PC-3 (cell line): ENCODE measurements at regions not wholly inside any gene's neighbourhood (a gene's known extent, or its start where the extent isn't known, plus 50 kb on each side); places are given as distances from the start of the nearest gene placed in this dataset.

ENCODE experiments used
- EZH2 ChIP-seq: fragments of 300-600 bp; sonication (generic); IDR thresholded peaks from one replicate; pipeline ENCODE4 v1.6.1; 2017; ENCODE audit warnings: antibody characterized with exemption, mild to moderate bottlenecking, low read length; ENCODE audit not compliant: unreplicated experiment
- TF ChIP-seq, protein P1 (sequence below): fragments of 300-600 bp; sonication (generic); conservative IDR thresholded peaks from 2 replicates; pipeline ENCODE4 v1.5.1; 2017; ENCODE audit warnings: antibody characterized with exemption, low read depth, mild to moderate bottlenecking, low read length

DNA sequence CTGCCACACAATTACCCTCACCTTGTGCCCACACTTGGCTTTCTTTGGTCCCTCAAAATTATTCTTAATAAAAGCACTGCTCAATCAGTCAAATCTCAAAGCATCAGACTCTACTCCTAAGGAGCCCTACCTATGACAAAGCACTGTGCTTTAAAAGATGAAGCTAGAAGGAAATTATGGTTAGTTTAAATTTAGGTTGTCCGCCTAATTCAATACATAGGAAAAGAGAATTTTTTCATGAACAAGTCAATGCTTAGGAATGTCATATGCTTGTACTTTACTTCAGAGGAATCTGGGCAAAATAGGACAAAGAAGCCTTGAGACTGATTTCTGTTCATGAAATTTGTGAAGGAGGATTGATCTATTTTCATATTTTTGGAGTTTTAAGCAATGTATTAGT, 726.4 kb upstream of the CDH2 start:
- TF ChIP-seq, protein P1, sequence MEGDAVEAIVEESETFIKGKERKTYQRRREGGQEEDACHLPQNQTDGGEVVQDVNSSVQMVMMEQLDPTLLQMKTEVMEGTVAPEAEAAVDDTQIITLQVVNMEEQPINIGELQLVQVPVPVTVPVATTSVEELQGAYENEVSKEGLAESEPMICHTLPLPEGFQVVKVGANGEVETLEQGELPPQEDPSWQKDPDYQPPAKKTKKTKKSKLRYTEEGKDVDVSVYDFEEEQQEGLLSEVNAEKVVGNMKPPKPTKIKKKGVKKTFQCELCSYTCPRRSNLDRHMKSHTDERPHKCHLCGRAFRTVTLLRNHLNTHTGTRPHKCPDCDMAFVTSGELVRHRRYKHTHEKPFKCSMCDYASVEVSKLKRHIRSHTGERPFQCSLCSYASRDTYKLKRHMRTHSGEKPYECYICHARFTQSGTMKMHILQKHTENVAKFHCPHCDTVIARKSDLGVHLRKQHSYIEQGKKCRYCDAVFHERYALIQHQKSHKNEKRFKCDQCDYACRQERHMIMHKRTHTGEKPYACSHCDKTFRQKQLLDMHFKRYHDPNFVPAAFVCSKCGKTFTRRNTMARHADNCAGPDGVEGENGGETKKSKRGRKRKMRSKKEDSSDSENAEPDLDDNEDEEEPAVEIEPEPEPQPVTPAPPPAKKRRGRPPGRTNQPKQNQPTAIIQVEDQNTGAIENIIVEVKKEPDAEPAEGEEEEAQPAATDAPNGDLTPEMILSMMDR = no peak
- TF ChIP-seq EZH2 = no peak
